ENCODE measurements at regions not wholly inside any gene's neighbourhood (a gene's known extent, or its start where the extent isn't known, plus 50 kb on each side); places are given as distances from the start of the nearest gene placed in this dataset.
"Not testable (repeated sequence)": the region's sequence is repeated elsewhere in the genome, so short reads cannot be mapped to it uniquely, and the experiment has no call there.

DNA sequence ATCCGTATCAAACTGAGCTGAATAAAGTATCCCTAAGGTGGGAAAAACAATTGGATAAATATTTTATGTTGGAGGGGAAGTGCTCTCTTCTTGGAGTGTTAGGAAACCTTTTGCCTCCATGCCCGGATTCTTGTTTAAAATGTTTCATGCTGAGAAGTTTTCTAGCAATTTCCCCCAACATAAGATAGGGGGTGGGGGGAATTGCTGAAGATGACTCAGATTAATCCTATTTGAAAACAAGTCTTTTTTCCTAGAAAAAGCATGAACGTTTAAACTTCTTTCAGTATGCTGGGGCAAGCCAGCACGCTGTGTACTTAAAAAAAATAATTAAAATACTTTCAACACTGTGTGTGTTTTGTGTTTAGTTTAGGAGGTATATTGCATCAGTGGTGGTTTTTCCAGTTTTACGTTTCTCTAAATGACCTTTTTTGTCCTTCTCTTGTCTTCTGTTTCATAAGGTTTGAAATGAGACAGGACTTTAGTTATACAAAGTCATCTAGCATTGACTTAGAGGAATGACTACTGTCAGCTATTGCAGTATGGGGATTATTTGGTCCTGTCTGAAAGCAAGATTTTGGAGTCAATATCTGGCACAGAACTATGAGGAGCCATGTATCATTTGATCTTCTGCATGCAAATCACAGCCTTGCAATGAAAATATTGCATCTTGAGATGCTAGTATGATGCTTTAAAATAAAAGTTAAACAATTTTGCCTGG, 295.9 kb downstream of the GATA3 start:
- peak; percentile 24 for DNase-seq

DNA sequence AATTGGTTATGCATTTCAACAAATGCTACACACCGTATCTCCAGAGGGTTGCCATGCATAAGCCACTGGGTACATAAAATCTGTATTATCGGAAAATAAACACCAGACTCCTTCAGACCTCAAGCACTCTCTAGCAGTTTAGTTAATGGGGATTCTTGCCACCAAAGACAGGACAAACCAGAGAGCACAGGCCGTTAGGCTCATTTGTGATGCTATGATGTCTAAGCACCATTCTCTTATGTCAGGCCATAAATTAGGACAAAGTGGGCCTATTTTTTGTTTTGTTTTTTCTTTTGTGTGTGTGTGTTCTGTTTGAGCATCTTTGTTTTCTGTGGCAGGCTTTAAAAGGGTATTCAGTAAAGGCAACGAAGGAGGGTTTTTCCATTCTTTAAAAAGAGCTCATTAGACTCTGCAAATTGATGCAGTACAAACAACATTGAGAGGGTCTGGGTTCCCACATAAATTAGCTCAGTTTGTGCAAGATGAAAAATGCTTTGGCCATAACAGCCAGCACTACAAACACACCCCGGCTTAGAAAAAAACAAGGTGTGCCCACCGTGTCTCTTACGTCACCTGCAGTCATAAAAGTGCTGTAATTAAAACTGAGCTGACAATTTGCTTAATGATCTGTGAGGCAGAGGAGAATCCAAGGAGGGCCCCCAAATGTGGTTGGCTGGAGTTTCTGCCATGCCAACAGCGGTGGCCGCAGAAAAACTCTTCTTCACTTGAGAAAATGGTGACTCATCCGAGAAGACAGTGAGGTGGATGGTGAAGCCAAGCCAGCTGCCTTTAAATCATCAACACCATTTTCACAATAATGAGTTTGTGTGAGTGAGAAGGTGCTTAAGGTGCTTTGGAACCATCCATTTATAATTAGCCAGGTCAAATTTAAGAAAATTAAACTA, 297.9 kb downstream of the GATA3 start:
- no peak for DNase-seq

DNA sequence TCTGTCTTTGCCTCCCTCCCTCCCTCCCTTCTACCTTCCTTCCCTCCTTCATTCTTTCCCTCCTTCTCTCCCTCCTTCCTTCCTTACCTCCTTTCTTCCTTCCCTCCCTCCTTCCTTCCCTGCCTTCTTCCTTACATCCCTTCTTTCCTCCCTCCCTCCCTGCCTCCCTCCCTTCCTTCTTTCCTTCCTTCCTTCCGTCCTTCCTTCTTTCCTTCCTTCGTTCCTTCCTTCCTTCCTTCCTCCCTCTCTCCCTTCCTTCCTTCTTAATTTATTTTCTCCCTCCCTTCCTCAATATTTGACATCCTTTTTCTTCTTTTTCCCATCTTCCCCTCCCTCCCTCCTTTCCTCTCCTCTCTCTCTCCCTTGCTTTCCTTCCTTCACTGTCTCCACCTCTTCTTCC, 301.8 kb downstream of the GATA3 start:
- DNase-seq = no peak

DNA sequence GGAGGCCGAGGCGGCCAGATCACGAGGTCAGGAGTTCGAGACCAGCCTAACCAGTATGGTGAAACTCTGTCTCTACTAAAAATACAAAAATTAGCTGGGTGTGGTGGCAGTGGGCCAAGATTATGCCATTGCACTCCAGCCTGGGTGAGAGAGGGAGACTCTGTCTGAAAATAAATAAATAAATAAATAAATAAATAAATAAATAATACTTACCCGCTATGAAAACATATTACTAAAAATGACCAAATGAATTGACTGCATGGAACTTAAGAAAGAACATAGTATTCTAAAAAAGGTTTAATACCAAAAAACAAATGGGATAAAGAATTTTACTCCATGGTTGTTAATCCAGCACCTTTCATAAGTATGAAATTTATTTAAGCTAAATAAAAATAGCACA, 305.0 kb downstream of the GATA3 start:
- no peak for DNase-seq

DNA sequence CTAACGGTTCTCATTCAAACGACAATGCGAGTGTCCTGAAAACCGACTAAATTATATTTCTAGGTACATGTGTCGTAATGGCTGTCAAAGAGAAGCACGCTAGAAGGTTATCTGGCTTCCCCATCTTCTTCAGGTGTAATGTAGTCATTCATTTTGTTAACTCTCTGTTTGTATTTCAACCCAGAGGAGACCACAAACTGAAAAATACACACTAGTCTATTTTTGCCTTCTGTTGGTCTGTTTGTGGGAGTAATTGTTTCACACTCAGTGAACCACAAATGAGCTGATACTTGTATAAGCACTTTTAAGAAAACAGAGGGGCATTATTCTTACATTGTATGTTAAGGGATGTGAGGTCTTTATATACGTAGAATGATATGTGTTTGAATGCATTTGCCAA, 305.9 kb downstream of the GATA3 start:
- DNase-seq = no peak

DNA sequence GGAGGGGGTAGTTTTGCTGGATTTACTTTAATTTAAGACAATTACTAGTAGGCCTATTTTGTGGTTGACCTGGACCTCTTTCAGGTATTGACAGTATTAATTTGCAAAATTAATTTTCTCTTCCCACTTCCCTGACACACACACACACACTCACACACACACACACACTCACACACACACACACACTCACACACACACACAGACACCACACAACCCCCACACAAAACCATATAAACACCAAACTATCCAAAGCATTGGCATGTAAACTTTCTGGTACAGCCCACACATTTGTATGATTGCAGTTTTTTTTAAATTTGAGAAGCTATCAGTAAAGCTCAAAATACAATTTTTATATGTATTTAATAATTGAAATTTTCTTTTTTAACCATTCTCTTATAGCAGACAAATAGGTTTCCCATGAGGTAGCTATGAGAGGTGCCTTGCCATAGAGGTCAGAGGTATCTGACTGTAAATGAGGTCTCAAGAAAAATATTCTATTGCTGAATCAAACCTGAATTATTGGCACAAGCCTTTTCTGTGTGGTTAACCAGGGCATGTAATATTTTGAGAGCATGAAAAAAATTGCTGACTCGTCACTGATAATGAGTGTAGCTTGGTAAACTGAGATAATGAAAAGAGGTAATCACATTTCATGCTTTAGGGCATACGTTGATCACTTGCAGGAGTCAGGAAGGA, 306.5 kb downstream of the GATA3 start:
- DNase-seq = no peak

DNA sequence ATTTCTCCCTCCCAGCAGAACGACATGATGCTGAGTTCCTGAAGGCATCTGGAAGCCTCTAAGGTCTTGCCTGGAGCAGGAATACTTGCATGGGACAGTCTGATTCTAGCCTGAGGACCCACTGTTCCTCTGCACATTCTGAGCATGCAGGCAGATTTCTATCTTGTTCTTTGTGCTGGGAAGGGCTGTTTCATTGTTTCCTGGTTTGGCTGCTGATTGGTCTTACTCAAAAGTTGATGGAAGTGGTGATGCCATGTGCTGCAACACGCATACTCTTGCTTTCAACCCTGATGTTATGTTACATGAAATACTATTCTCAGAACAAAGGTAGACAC, 307.0 kb downstream of the GATA3 start:
- no peak for DNase-seq

DNA sequence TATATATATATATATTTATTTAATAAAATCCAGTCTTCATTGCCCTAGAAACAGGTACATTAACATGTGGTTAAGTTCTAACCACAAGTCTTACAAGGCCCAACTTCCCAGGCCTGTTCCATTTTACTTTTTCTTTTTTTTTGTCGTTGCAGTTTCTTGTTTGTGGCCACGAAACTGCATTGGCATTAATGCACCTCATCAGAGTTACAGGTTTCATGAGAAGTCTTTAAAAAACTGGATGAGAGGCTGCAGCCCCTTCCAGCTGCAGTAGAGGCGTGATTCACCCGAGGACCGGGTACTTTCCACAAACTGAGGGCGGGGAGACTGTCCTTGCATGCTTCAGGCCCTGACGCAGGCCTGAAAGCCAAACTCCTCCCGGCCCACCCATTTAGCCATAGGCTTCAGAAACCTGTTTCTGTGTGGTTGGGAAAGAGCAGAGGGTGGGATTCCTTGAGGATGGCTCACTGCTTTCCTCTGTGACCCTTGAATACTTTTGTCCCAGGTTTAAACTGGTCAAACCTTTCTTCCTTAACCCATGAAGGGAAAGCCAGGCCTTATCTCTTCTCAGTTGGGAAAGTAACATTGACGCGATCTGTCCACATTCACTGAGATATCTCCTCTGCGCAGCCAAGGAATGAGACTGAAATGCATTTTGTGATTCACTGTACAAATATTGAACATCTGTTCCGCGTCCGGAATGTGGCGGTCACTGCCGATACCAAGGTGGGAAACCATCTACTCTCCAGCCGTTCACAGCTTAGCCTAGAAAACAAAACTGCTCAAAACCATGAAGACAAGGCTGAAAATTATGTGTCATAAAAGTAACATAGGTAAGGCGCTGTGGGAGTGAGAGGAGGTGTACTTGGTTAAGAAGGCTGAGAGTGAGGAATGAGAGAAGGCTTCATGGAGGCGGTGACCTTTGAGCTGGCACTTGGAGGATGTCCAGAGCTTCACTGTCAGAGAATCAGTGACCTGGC, 311.7 kb downstream of the GATA3 start:
- peak; percentile 51 for DNase-seq

DNA sequence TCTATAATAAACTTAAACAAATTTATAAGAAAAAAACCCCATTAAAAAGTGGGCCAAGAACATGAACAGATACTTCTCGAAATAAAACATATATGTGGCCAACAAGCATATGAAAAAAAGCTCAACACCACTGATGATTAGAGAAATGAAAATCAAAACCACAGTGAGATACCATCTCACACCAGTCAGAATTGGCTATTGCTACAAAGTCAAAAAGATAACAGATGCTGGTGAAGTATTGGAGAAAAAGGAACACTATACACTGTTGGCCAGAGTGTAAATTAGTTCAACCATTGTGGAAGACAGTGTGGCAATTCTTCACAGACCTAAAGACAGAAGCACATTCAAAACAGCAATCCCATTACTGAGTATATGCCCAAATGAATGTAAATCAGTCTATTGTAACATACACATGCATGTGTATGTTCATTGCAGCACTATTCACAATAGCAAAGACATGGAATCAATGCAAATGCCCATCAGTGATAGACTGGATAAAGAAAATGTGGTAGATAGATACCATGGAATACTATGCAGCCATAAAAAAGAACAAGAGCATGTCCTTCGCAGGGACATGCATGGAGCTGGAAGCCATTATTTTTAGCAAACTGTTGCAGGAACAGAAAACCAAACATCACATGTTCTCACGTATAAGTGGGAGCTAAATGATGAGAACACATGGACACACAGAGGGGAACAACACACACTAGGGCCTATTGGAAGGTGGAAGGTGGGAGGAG, 313.4 kb downstream of the GATA3 start:
- DNase-seq = not testable (repeated sequence)

DNA sequence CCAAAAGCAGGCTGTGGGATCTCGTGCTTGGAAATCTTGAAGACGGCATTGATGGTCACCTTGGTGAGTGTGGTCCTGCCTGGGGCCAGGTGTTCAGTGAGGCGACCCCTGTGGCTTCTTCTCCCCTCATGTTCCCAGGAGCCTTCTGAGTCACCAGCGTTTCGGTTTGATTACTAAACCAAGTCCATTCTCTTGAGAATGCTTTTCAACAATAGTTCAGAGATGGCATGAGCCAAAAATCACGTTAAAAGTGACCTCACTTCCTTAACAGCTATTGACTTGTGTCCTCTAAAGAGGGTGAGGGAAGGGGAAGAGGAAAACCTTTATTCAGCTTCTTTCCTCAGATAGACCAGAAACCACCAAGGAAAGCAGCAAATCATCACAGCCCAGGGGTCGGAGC, 315.2 kb downstream of the GATA3 start:
- no peak for DNase-seq

DNA sequence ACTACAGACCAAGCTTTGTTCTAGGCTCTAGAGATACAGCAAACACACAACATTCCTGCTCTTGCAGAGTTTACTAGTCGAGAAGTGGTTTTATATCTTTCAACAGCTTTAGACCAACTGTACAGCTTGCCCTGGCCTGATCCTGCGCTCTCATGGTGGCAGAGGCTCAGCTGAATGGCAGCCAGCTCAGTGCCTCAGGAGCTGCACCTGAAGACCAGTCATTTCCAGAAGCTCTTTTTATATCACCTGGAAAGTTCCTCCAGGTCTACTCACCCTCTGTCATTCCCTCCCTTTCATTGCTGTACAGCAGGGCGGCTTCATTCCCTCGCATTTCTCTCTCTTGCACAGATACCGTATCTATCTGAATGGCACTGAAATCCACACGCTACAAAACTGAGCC, 319.8 kb downstream of the GATA3 start:
- no peak for DNase-seq

DNA sequence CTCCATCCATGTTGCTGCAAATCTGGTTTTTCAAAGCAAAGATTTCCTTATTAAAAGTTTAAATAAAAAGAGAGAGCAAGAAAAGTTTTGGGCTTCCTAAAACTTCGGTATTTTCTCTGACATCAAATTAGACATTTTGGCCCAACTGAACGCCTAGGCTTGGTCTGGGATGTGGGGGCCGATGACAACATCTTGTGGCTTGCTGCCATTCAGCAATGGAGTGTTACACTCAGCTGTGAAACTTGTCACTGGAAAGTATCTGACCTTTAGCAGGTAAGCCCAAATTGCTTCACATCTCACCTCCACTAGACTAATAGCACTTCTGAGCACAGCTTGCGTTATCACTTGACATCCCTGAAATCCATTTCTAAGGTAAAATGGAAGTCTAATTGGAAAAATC, 320.6 kb downstream of the GATA3 start:
- DNase-seq = no peak

DNA sequence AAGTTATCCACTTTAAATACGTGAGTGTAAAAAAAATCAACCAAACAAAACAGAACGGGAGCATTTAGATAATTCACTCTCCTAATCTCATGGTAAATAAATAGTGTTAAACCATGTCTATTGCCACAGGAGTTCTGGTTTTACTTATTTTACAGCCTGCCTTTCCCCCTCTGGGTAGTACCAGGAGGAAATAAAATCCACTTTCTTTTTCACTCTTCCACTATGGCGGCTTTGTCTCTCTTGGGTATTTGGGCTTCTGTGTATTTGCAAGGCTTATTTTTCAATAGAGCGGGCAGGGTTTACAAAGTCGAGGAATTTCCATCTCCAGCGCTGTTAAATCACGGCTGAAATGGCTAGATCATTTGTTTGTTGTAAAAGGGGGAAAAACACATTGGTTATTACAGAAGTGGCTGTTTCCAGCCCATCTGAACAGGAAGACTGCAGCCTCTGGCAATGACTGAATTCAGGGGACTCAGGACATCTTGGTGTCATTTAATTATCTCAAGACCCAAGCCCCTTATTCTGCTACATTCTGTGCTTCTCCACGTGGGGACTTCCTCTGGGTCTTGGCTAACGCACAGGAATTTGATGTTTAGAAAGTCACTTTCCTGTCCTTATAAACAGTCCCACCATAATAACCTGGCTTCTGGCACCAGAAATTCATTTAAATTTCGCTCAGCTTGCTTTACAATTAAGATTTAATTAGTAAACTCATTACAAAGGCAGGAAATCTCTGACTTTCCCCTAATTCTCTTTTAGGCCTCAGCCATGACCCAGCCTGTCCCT, 323.9 kb downstream of the GATA3 start:
- no peak for DNase-seq

DNA sequence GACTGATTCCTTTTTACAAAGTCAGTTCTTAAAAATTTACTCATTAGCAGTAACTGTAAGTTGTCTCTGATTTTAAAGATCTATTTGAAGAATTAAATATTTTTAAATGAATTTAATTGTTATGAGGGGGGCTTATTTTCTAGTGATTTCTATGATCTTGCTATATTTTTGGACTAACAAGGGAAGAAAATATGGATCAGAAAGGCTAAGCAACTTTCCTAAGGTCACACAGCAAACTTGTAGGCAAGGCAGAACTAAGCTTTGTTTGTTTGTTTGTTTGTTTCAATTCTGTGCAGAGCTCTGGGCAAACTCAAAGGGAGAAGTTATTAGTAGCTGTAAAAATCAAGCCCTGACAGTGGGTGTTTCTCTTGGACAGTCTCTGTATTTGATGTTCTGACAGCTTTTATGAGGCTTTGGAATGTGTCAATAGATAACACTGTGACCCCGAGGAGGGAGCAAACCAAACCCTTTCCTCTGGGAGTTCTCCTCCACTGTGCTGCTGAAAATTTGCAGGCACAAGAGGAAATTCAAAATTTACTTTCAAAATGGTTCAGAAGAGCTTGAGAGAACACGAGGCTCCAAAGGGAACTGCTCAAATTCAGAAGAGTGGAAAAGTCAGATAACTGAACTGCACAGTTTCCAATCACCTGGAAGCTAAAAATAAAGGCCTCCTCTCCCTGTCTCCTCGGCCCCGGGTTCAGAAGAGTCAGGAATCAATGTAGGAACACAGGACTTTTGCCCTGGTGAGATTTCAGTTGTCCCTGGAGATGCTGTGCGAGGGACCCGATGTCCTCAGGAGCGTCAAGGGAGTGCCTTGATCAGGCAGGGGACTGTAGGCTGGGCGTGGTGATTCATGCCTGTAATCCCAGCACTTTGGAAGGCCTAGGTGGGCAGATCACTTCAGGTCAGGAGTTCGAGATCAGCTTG, 325.7 kb downstream of the GATA3 start:
- no peak for DNase-seq

DNA sequence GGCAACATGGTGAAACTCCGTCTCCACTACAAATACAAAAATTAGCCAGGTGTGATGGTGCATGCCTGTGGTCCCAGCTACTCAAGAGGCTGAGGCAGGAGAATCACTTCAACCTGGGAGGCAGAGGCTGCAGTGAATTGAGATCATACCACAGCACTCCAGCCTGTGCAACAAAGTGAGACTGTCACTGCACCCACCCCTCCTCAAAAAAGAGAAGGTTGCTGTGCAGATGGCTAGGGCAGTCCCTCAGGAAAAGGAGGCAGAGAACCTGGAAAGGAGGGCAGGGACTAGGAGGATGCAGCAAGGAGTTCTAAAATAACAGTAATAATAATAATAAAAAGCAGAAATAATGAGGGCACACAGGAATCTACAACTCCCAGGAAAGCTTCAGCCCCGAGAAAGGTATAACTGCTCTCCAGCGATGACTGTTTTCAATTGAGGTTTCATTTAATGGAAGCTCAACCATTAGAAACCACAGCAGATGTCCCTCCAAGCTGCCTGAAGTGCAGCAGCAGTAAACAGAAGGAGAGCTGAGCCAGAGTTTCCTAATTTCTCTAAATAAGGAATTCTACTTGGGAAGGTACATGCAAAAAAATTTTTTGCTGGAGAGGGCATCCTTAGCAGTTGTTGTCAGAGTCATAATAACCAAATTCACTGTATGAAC, 326.5 kb downstream of the GATA3 start:
- DNase-seq = peak; percentile 21

DNA sequence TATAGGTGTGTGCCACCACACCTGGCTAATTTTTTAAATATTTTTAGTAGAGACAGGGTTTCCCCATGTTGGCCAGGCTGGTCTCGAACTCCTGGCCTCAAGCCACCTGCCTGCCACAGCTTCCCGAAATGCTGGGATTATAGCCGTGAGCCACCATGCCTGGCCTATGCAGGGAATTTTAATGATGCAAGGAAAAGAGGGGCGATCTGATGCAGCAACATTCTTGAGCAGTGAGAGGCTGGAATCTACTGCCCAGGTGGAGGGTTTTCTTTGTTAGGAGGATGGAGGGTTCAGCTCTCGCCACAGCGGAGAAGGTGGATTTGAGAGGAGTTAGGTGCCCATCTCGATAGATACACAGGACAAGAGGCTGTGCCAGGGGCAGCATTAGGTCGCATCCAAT, 332.3 kb downstream of the GATA3 start:
- DNase-seq = no peak

DNA sequence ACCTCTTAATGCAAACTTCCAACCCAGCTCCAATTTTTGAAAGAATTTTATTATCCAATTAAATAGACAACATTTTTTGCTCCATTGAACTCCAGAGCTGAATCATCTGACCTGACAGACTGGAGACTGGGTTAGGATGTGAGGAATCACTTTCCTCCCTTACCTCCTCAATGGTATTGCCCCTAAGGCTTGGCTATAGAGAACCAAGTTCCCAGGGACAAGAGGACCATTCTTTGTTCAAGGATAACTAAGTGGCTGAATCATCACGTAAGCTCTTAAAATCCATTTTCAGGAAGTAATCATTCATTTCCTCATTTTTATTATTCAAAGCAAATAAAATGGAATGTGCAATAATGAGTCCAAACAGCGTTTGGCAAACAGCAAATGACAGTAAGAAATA, 335.1 kb downstream of the GATA3 start:
- DNase-seq = peak; percentile 41

DNA sequence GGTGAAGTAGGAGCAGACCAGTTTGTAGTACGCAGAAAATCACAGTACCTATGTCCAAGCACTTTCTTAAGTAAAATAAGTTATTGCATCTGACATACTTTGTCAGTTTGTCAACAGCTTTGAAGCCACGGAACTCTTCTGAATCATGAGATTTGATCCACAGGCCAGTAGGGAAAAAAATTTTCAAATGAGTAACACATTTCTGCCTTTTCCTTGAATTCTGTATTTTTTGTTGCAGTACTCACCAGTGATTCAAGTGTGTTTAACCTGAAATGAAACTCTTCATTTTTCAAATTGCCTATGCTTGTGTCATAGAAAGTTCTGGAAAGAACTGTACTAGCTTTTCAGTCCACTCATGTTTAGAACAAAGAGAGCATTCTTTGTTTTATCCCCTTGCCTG, 337.7 kb downstream of the GATA3 start:
- DNase-seq = peak; percentile 85

DNA sequence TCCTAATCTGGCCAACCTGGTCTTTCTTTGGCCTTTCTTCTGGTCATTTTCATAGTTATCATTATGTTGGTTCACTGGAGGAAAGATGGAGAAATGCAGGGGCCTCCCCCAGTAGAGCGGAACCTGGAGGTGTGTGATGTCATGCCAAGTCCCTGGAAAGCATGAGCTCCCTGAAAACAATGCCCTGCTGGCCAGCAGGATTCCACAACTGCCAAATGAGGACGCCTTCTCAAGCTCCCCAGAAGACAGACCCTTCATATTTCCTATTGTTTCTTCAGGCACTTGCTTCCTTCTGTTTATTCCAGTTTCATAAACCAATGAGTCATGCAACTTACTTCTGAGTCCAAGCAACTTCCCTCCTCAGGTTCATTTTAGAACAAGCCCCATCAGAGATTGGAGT, 339.0 kb downstream of the GATA3 start:
- no peak for DNase-seq
